ENCODE measurements at regions not wholly inside any gene's neighbourhood (a gene's known extent, or its start where the extent isn't known, plus 50 kb on each side); places are given as distances from the start of the nearest gene placed in this dataset.
A peak's percentile ranks its signal among the peaks of the same experiment; 100 is the strongest.
"Not testable (repeated sequence)": the region's sequence is repeated elsewhere in the genome, so short reads cannot be mapped to it uniquely, and the experiment has no call there.

DNA sequence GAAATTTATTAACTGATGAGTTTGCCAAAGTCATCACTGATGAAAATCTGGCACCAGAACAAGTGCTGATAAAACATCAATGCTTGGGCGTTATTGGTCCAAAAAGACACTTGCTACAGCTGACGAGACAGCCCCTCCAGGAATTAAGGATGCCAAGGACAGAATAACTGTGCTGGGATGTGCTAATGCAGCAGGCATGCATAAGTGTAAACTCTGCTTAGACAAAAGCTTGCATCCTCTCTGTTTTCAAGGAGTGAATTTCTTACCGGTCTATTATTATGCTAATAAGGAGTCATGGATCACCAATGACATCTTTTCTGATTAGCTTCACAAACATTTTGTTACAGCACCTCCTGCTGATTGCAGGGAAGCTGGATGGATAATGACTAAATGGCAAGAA lies 402.0 kb downstream of the LTN1 start:
- DNase-seq (ENCODE audit: low read depth): peak; percentile 19

DNA sequence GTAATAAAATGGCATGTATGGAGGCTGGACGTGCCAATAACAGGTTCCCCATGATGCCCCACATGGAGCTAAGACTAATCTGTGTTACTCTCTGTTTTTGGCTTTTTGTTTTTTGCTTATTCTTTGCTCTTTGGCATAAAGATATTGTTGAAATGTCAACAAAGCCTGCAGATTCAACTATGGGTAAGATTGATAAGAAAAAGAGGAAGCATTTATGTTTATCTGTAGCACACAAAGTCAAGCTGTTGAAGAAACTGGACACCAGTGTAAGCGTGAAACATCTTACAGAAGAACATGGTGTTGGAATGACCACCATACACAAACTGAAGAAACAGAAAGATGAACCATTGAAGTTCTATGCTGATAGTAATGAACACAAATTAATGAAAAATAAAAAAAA lies 402.7 kb downstream of the LTN1 start:
- no peak for DNase-seq (ENCODE audit: low read depth)

DNA sequence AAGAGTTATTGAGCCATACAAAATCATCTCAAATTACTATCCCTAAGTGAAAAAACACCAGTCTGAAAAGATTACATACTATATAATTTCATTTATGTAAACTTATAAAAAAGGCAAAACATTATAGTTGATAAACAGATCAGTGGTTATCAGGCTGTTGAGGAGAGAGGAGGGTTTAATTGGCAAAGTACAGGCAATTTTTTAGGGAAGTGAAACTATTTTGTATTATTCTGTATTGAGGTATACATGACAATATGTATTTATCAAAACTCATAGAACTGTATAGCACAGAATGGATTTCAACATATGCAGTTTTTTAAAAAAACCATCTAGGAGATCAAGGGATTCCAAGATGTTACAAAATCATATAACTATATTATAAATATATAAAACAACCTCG lies 403.7 kb downstream of the LTN1 start:
- no peak for DNase-seq (ENCODE audit: low read depth)

GRCh38 chr21:28587748-28588147 lies 404.9 kb downstream of the LTN1 start:
- no peak for DNase-seq (ENCODE audit: low read depth)

GRCh38 chr21:28581976-28582375 lies 410.7 kb downstream of the LTN1 start:
- no peak for DNase-seq (ENCODE audit: low read depth)

- DNase-seq (ENCODE audit: low read depth): not testable (repeated sequence)
Observed at GRCh38 chr21:28581311-28581731, 411.4 kb downstream of the LTN1 start.

GRCh38 chr21:28580585-28580984 lies 412.1 kb downstream of the LTN1 start:
- DNase-seq (ENCODE audit: low read depth): no peak

DNA sequence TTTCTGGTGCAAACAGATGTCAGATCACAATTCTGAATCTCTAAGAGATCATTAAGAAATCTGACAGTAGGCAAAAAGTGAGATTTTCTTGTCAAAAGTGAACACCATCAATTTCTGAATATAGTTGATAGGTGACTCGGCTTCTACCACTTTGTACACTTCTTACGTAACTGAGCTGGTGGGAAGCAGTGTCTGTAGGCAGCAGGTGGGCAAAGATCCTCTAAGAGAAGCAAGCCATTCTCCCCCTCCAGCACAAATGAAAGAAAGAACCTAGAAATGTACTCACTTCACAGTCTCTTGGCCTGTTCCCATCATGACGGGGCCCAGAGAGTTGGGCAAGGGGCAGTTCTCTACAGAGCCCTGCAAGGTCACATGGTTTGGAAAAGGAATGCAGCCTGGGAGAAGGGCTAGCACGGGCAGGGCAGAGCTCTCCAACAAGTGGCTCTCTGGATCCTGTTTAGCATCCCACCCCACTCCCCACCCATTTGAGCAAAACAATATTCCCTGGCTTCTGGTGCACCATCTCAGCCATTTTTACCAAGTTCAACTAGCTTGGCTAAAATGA lies 412.6 kb downstream of the LTN1 start:
- no peak for DNase-seq (ENCODE audit: low read depth)

DNA sequence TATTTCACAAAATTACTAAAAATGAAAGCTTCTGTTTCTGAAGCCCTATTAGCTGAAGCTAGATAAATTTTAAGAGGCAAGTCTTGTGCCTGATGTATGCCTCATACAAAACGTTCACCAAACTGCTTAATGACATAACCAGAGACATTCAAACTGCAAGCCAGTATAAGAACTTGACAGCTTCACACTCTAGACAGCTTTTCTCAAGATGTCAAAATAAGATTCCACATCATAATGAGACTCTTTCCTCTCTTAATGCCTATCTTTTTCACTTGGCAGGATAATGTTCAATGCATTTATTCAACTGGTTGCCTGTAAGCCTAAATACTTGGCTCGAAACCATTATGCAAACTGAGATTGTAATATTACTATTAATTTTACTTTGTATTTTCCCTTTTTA lies 424.0 kb downstream of the LTN1 start:
- DNase-seq (ENCODE audit: low read depth): no peak

- not testable (repeated sequence) for DNase-seq (ENCODE audit: low read depth)
Observed at GRCh38 chr21:28563933-28564332, 428.7 kb downstream of the LTN1 start.

GRCh38 chr21:28561772-28562171 lies 430.9 kb downstream of the LTN1 start:
- DNase-seq (ENCODE audit: low read depth): no peak

GRCh38 chr21:28554660-28555475 lies 437.8 kb downstream of the LTN1 start:
- no peak for DNase-seq (ENCODE audit: low read depth)

DNA sequence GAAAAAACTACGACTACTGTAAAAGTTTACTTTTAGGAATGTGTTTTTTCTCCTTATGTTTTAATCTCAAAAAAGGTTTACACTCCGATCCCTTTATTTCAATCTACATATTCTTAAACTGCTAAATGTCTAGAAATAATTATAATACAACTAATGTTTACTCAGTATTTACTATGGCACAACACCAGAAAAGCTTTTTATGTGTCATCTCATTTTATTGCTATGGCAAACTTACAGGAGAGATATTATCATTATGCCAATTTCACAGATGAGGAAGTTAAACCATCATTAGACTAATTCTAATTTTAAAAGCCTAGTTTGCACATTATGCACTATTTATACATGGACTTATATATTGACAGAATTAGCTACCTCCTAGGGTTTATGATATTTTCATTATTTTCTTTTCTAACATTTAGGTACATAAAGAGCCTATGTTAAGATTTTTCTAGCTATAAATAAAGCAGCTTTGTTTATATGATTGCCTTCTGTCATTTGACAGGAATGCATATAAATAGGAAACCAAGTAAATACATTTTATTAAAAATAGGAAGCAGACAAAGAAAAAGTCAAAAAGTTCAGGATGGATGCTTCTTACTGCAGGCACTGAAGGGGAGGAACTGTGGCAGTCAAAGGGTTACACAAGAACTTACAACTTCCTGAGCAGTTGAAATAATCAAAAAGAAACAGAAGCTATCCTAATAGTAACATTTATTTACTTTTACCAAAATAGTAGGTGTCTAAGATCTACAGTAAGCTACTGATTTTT lies 442.4 kb downstream of the LTN1 start:
- no peak for DNase-seq (ENCODE audit: low read depth)

GRCh38 chr21:28548291-28548690 lies 444.4 kb downstream of the LTN1 start:
- DNase-seq (ENCODE audit: low read depth): no peak

GRCh38 chr21:28547766-28548165 lies 444.9 kb downstream of the LTN1 start:
- no peak for DNase-seq (ENCODE audit: low read depth)

DNA sequence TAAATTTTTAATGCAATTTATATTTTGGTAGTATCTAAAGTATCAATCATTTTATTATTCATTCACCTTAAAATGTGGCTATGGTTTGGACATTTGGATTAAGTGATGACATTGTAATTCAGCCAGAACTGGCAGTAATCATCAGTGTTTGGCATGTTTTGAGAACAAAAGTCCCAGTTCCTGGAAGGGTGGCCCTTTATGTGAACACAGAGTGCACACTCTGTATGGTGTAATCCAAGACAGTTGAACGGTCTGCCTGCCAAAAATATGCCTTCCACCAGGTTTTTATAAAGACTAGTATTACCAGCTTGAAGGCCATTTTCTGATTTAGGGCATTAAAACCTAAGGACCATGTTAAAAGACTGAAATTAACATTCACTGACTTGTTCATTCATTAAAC lies 448.7 kb downstream of the LTN1 start:
- DNase-seq (ENCODE audit: low read depth): no peak

DNA sequence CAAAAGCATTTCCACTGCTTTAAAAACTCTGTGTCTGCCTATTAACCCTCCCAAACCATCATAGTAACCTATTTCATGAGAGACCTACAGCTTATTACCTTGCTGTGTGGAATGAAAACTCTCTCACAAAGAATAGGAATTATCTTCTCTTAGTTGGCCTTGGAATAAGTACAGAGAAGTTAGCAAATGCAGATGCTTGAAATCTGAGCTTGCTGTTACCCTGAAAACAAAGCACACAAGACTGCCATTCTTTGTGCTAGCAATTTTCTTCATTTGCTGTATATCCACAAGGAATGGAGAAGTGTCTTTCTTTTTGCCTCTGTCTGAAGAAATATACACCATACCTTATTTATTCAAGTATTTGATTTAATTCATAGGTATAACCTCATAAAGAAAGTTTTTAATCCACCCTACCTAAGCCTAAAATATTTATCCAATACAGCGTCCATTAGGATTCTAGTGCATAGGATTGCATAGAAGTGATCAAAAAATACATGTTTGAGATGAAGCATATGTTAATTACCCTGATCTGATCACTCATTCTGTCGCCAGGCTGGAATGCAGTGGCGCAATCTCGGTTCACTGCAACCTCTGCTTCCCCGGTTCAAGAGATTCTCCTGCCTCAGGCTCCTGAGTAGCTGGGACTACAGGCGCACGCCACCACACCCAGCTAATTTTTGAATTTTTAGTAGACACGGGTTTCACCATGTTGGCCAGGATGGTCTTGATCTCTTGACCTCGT lies 451.1 kb downstream of the LTN1 start:
- DNase-seq (ENCODE audit: low read depth): no peak

GRCh38 chr21:28540514-28540913 lies 452.2 kb downstream of the LTN1 start:
- no peak for DNase-seq (ENCODE audit: low read depth)

DNA sequence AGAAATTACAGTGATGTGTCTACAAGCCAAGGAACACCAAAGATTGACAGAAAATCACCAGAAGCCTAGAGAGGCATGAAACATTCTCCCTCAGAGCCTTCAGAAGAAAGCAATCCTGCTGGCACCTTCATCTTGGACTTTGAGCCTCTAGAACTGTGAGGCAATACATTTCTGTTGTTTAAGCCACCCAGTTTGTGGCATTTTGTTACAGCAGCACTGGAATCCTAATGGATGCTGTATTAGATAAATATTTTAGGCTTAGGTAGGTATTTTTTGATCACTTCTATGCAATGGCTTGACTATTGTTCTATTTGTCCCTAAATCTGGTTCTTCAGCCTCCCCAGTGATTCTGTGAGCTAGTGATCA lies 453.1 kb downstream of the LTN1 start:
- DNase-seq (ENCODE audit: low read depth): no peak

DNA sequence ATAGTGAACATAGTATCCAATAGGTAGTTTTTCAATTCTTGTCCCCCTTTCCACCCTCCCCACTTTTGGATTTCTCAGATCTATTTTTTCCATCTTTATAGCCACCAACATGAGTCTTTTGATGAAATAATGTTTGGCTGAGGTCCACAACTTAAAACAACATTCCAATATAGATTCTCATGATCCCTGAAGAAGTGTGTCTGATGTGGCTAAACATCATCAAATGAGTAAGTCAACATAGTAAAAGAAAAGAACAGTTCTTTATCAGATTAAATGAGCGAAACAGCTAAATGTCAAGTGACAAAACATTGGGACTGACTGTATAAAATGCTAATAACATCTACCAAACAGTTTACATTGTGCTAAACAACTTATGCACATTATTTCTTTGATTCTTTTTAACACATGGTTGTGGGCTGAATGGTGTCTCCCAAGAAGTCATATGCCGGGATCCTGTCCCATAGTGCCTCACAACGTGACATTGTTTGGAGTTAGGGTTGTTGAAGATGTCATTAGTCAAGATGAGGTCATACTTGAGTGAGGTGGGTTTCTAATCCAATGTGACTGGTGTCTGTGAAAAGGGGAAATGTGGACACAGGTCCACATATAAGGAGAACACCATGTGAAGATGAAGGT lies 453.6 kb downstream of the LTN1 start:
- DNase-seq (ENCODE audit: low read depth): no peak

DNA sequence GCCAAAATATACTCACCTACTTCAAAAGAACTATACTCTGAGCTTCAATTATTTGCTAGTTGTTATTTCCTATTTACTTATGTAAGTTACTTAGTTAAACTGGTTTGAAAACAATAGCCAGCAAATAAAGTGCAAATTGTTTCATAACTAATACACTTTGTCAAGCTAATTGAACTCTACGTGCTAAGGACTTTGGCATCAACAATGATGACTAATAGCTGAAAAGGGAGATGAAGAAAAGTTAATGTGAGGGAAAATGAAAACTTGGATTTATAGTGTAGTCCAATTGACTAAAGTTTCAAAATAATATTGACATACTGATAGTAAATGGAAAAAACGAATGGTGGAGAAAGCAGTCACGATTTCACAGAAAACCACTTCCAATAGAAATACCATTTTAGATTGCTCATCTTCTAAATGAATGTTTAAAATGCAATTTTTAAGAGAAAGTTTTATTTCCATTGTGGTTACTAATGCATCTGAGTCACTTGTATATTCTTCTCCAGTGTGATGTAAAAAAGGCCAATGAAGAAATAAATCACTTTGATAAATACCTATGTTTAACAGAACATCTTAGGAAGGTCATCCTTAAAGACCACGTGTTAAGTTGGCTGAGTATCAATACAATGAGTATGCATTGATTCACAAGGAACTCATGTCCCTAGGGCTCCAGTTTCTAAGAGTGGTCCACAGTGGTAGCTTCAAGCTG lies 455.2 kb downstream of the LTN1 start:
- DNase-seq (ENCODE audit: low read depth): no peak

Measured in forelimb muscle (tissue), 1 donor.